ENCODE measurements at regions not wholly inside any gene's neighbourhood (a gene's known extent, or its start where the extent isn't known, plus 50 kb on each side); places are given as distances from the start of the nearest gene placed in this dataset.

GRCh38 chr22:22957090-22957489 is 69.5 kb downstream of the IGLL5 start:
- TF ChIP-seq CTCF (conservative IDR thresholded peaks at IDR 0.05 in 1 of 2, IDR thresholded peaks at IDR 0.05 in 1 of 2; ENCODE audit: low read depth in 1 of 2, low read length in 2 of 2): no peak
- TF ChIP-seq EZH2 (IDR thresholded peaks at IDR 0.05; ENCODE audit: low read length, missing control alignments): no peak
- Histone ChIP-seq H3K9me3 (ENCODE audit: control insufficient read depth, insufficient read depth, low read depth, low read length) (no peaks in the 10 kb centered on the region), H3K79me2 (ENCODE audit: control insufficient read depth, insufficient read depth, low read length) (no peaks in the 10 kb centered on the region), H3K36me3 (ENCODE audit: control insufficient read depth, insufficient read depth, low read length) (no peaks in the 10 kb centered on the region), H3K4me3 (replicated peaks in 1 of 4; ENCODE audit: control extremely low read depth in 1 of 4, insufficient read depth in 1 of 4, low read depth in 3 of 4, low read length in 4 of 4) (no peak overlapping the region), H3K4me2 (ENCODE audit: extremely low read depth, insufficient read depth, low read length) (no peak overlapping the region), H3K27ac (ENCODE audit: insufficient read depth, low read length) (no peak overlapping the region), H4K20me1 (ENCODE audit: control insufficient read depth, extremely low read depth, insufficient read depth, low read length) (peaks cover 1% of the 10 kb centered on the region), H3K9ac (ENCODE audit: insufficient read depth, low read length) (no peak overlapping the region), H2AFZ (ENCODE audit: low read length) (no peak overlapping the region), H3K27me3 (ENCODE audit: control insufficient read depth, insufficient read depth, low read length) (peaks cover 5% of the 10 kb centered on the region), H3K4me1 (ENCODE audit: control insufficient read depth, extremely low read depth, insufficient read depth, low read length) (no peaks in the 10 kb centered on the region)
- no peak for DNase-seq (ENCODE audit: low read depth in 2 of 2)

GRCh38 chr22:22958621-22959020 is 71.0 kb downstream of the IGLL5 start:
- Histone ChIP-seq H3K9ac (ENCODE audit: insufficient read depth, low read length) (no peak overlapping the region), H3K9me3 (ENCODE audit: control insufficient read depth, insufficient read depth, low read depth, low read length) (no peaks in the 10 kb centered on the region), H3K27ac (ENCODE audit: insufficient read depth, low read length) (no peak overlapping the region), H3K4me1 (ENCODE audit: control insufficient read depth, extremely low read depth, insufficient read depth, low read length) (no peaks in the 10 kb centered on the region), H2AFZ (ENCODE audit: low read length) (no peak overlapping the region), H3K27me3 (ENCODE audit: control insufficient read depth, insufficient read depth, low read length) (peaks cover 5% of the 10 kb centered on the region), H3K4me2 (ENCODE audit: extremely low read depth, insufficient read depth, low read length) (no peak overlapping the region), H3K36me3 (ENCODE audit: control insufficient read depth, insufficient read depth, low read length) (no peaks in the 10 kb centered on the region), H3K79me2 (ENCODE audit: control insufficient read depth, insufficient read depth, low read length) (no peaks in the 10 kb centered on the region), H4K20me1 (ENCODE audit: control insufficient read depth, extremely low read depth, insufficient read depth, low read length) (peaks cover 1% of the 10 kb centered on the region), H3K4me3 (replicated peaks in 1 of 4; ENCODE audit: control extremely low read depth in 1 of 4, insufficient read depth in 1 of 4, low read depth in 3 of 4, low read length in 4 of 4) (no peak overlapping the region)
- TF ChIP-seq EZH2 (IDR thresholded peaks at IDR 0.05; ENCODE audit: low read length, missing control alignments): no peak
- TF ChIP-seq CTCF (conservative IDR thresholded peaks at IDR 0.05 in 1 of 2, IDR thresholded peaks at IDR 0.05 in 1 of 2; ENCODE audit: low read depth in 1 of 2, low read length in 2 of 2): no peak
- DNase-seq (ENCODE audit: low read depth in 2 of 2): no peak

- Histone ChIP-seq H3K9ac (ENCODE audit: insufficient read depth, low read length) (no peak overlapping the region), H3K4me3 (replicated peaks in 1 of 4; ENCODE audit: control extremely low read depth in 1 of 4, insufficient read depth in 1 of 4, low read depth in 3 of 4, low read length in 4 of 4) (no peak overlapping the region), H2AFZ (ENCODE audit: low read length) (no peak overlapping the region), H3K4me1 (ENCODE audit: control insufficient read depth, extremely low read depth, insufficient read depth, low read length) (no peaks in the 10 kb centered on the region), H3K79me2 (ENCODE audit: control insufficient read depth, insufficient read depth, low read length) (no peaks in the 10 kb centered on the region), H3K4me2 (ENCODE audit: extremely low read depth, insufficient read depth, low read length) (no peak overlapping the region), H3K36me3 (ENCODE audit: control insufficient read depth, insufficient read depth, low read length) (no peaks in the 10 kb centered on the region), H3K27me3 (ENCODE audit: control insufficient read depth, insufficient read depth, low read length) (peaks cover 5% of the 10 kb centered on the region), H4K20me1 (ENCODE audit: control insufficient read depth, extremely low read depth, insufficient read depth, low read length) (peaks cover 1% of the 10 kb centered on the region), H3K9me3 (ENCODE audit: control insufficient read depth, insufficient read depth, low read depth, low read length) (no peaks in the 10 kb centered on the region), H3K27ac (ENCODE audit: insufficient read depth, low read length) (no peak overlapping the region)
- DNase-seq (ENCODE audit: low read depth in 2 of 2): peak; percentile 55 to 82
- TF ChIP-seq CTCF (conservative IDR thresholded peaks at IDR 0.05 in 1 of 2, IDR thresholded peaks at IDR 0.05 in 1 of 2; ENCODE audit: low read depth in 1 of 2, low read length in 2 of 2) (peak; percentile 69 to 91), EZH2 (IDR thresholded peaks at IDR 0.05; ENCODE audit: low read length, missing control alignments) (no peak)
Measured at GRCh38 chr22:22959147-22959827, 71.7 kb downstream of the IGLL5 start.

Measured in fibroblast of lung (primary cell).